Activated CD8-positive, alpha-beta memory T cell treated with anti-CD3 and anti-CD28 coated beads, Interleukin-2, amount 10 ng/mL, durations not matched to agents 7 days and 5 days (primary cell): ENCODE measurements at regions not wholly inside any gene's neighbourhood (a gene's known extent, or its start where the extent isn't known, plus 50 kb on each side); places are given as distances from the start of the nearest gene placed in this dataset.

ENCODE experiments used
- ATAC-seq: fragments of 150-1000 bp; cut with Tn5 transposase; one replicate; pipeline ENCODE4 v1.10.0; 2021; ENCODE audit warnings: moderate library complexity
- CTCF ChIA-PET: fragments of 350-600 bp; sonication (Branson Sonifier 250); formaldehyde crosslinking; loops from one replicate; lab custom pipeline; 2021; ENCODE audit warnings: antibody characterized with exemption; lab: Charles Lee
- DNase-seq: peaks from one replicate; pipeline ENCODE4 v3.0.0-alpha.2; 2020
- H3K27ac Mint-ChIP-seq: one replicate; pipeline ENCODE4 v1.8.0; 2021; ENCODE audit warnings: mild to moderate bottlenecking, mixed read lengths
- H3K27me3 Mint-ChIP-seq: one replicate; pipeline ENCODE4 v1.8.0; 2021; ENCODE audit warnings: mixed read lengths
- H3K36me3 Mint-ChIP-seq: one replicate; pipeline ENCODE4 v1.8.0; 2021; ENCODE audit warnings: mild to moderate bottlenecking, mixed read lengths
- H3K4me1 Mint-ChIP-seq: one replicate; pipeline ENCODE4 v1.8.0; 2021; ENCODE audit warnings: mixed read lengths
- H3K4me3 Mint-ChIP-seq: one replicate; pipeline ENCODE4 v1.8.0; 2021; ENCODE audit warnings: mild to moderate bottlenecking, moderate library complexity, mixed read lengths
- H3K9me3 Mint-ChIP-seq: one replicate; pipeline ENCODE4 v1.8.0; 2022; ENCODE audit warnings: low read depth, mixed read lengths

- no peak for DNase-seq
- Mint-ChIP-seq H3K9me3 (no peaks in the 10 kb centered on the region), H3K27me3 (peaks cover 3% of the 10 kb centered on the region), H3K36me3 (no peaks in the 10 kb centered on the region), H3K27ac (no peak overlapping the region), H3K4me3 (no peak overlapping the region), H3K4me1 (no peaks in the 10 kb centered on the region)
- no peak for ATAC-seq
- CTCF ChIA-PET = no interaction called here
Observed at GRCh38 chr3:159796744-159797143, 191.9 kb upstream of the IL12A start.

- Mint-ChIP-seq H3K27ac (no peak overlapping the region), H3K9me3 (no peaks in the 10 kb centered on the region), H3K4me3 (no peak overlapping the region), H3K36me3 (no peaks in the 10 kb centered on the region), H3K27me3 (peaks cover 9% of the 10 kb centered on the region), H3K4me1 (no peaks in the 10 kb centered on the region)
- DNase-seq = no peak
- no peak for ATAC-seq
- CTCF ChIA-PET = interaction anchor here (0.7 kb wide), 1 partner anchor 1145 kb away, joined by 3 read pairs; no protein-coding TSS in a partner anchor
Observed at GRCh38 chr3:159797771-159798170, 190.9 kb upstream of the IL12A start.

GRCh38 chr3:159798951-159799350 lies 189.7 kb upstream of the IL12A start:
- Mint-ChIP-seq H3K9me3 (no peaks in the 10 kb centered on the region), H3K36me3 (no peaks in the 10 kb centered on the region), H3K4me3 (no peak overlapping the region), H3K27me3 (peaks cover 13% of the 10 kb centered on the region), H3K27ac (no peak overlapping the region), H3K4me1 (no peaks in the 10 kb centered on the region)
- CTCF ChIA-PET = no interaction called here
- no peak for ATAC-seq
- no peak for DNase-seq

GRCh38 chr3:159800434-159801155 lies 188.0 kb upstream of the IL12A start:
- Mint-ChIP-seq H3K9me3 (no peaks in the 10 kb centered on the region), H3K4me1 (no peaks in the 10 kb centered on the region), H3K36me3 (no peaks in the 10 kb centered on the region), H3K4me3 (no peak overlapping the region), H3K27ac (no peak overlapping the region), H3K27me3 (peaks cover 15% of the 10 kb centered on the region)
- ATAC-seq (no peak), DNase-seq (no peak)
- CTCF ChIA-PET = no interaction called here

- ATAC-seq (no peak), DNase-seq (no peak)
- Mint-ChIP-seq H3K27me3 (peaks cover 13% of the 10 kb centered on the region), H3K4me3 (no peak overlapping the region), H3K9me3 (no peaks in the 10 kb centered on the region), H3K36me3 (no peaks in the 10 kb centered on the region), H3K4me1 (no peaks in the 10 kb centered on the region), H3K27ac (no peak overlapping the region)
- CTCF ChIA-PET = no interaction called here
Observed at GRCh38 chr3:159802864-159803263, 185.8 kb upstream of the IL12A start.

GRCh38 chr3:159803459-159803858 lies 185.2 kb upstream of the IL12A start:
- CTCF ChIA-PET = interaction anchor here (1.1 kb wide), 1 partner anchor 539 kb away, joined by 3 read pairs; no protein-coding TSS in a partner anchor
- no peaks in the 10 kb centered on the region for H3K4me1 Mint-ChIP-seq
- ATAC-seq = no peak
- H3K27me3 Mint-ChIP-seq = peaks cover 13% of the 10 kb centered on the region
- no peak for DNase-seq
- no peaks in the 10 kb centered on the region for H3K9me3 Mint-ChIP-seq
- H3K27ac Mint-ChIP-seq = no peak overlapping the region
- H3K4me3 Mint-ChIP-seq = no peak overlapping the region
- H3K36me3 Mint-ChIP-seq = no peaks in the 10 kb centered on the region

- H3K27ac Mint-ChIP-seq = no peak overlapping the region
- ATAC-seq (peak; percentile 68), DNase-seq (peak; percentile 54)
- H3K9me3 Mint-ChIP-seq = no peaks in the 10 kb centered on the region
- no peak overlapping the region for H3K4me3 Mint-ChIP-seq
- H3K27me3 Mint-ChIP-seq = peaks cover 13% of the 10 kb centered on the region
- no peaks in the 10 kb centered on the region for H3K36me3 Mint-ChIP-seq
- H3K4me1 Mint-ChIP-seq = no peaks in the 10 kb centered on the region
- CTCF ChIA-PET = interaction anchor here (0.8 to 1.5 kb wide), 3 partner anchors 10 to 544 kb away, joined by 3 to 6 read pairs (median 4); no protein-coding TSS in a partner anchor
Observed at GRCh38 chr3:159804726-159805410, 183.8 kb upstream of the IL12A start.

- CTCF ChIA-PET = interaction anchor here (0.8 to 1.5 kb wide), 5 partner anchors 9 to 545 kb away, joined by 3 to 6 read pairs (median 4); no protein-coding TSS in a partner anchor
Observed at GRCh38 chr3:159805411-159805772, 183.2 kb upstream of the IL12A start.

GRCh38 chr3:159806412-159806811 lies 182.2 kb upstream of the IL12A start:
- no peaks in the 10 kb centered on the region for H3K9me3 Mint-ChIP-seq
- no peaks in the 10 kb centered on the region for H3K36me3 Mint-ChIP-seq
- no peak overlapping the region for H3K4me3 Mint-ChIP-seq
- peaks cover 13% of the 10 kb centered on the region for H3K27me3 Mint-ChIP-seq
- CTCF ChIA-PET = interaction anchor here (0.7 to 0.9 kb wide), 3 partner anchors 413 to 542 kb away, joined by 3 to 4 read pairs (median 4); no protein-coding TSS in a partner anchor
- no peak for ATAC-seq
- DNase-seq = no peak
- H3K27ac Mint-ChIP-seq = no peak overlapping the region
- no peaks in the 10 kb centered on the region for H3K4me1 Mint-ChIP-seq

More at GRCh38 chr3:159805411-159805772, 183.2 kb upstream of the IL12A start:
- no peaks in the 10 kb centered on the region for H3K9me3 Mint-ChIP-seq
- no peak for DNase-seq
- H3K4me3 Mint-ChIP-seq = no peak overlapping the region
- H3K27ac Mint-ChIP-seq = no peak overlapping the region
- H3K36me3 Mint-ChIP-seq = no peaks in the 10 kb centered on the region
- no peaks in the 10 kb centered on the region for H3K4me1 Mint-ChIP-seq
- no peak for ATAC-seq
- peaks cover 13% of the 10 kb centered on the region for H3K27me3 Mint-ChIP-seq

GRCh38 chr3:159807137-159808040 lies 181.2 kb upstream of the IL12A start:
- Mint-ChIP-seq H3K9me3 (no peaks in the 10 kb centered on the region), H3K4me3 (no peak overlapping the region), H3K27me3 (peaks cover 10% of the 10 kb centered on the region), H3K4me1 (no peaks in the 10 kb centered on the region), H3K27ac (no peak overlapping the region), H3K36me3 (no peaks in the 10 kb centered on the region)
- DNase-seq (no peak), ATAC-seq (no peak)
- CTCF ChIA-PET = interaction anchor here (1.4 kb wide), 1 partner anchor 19 kb away, joined by 3 read pairs; no protein-coding TSS in a partner anchor

- no peaks in the 10 kb centered on the region for H3K9me3 Mint-ChIP-seq
- no peaks in the 10 kb centered on the region for H3K36me3 Mint-ChIP-seq
- CTCF ChIA-PET = interaction anchor here (0.8 kb wide), 1 partner anchor 9 kb away, joined by 3 read pairs; no protein-coding TSS in a partner anchor
- no peak overlapping the region for H3K27ac Mint-ChIP-seq
- no peaks in the 10 kb centered on the region for H3K4me1 Mint-ChIP-seq
- DNase-seq = no peak
- H3K27me3 Mint-ChIP-seq = peaks cover 3% of the 10 kb centered on the region
- no peak overlapping the region for H3K4me3 Mint-ChIP-seq
- no peak for ATAC-seq
Observed at GRCh38 chr3:159813822-159814531, 174.7 kb upstream of the IL12A start.

GRCh38 chr3:159816512-159816911 lies 172.1 kb upstream of the IL12A start:
- Mint-ChIP-seq H3K4me3 (no peak overlapping the region), H3K36me3 (no peaks in the 10 kb centered on the region), H3K27ac (no peak overlapping the region), H3K9me3 (no peaks in the 10 kb centered on the region), H3K27me3 (peaks cover 3% of the 10 kb centered on the region), H3K4me1 (no peaks in the 10 kb centered on the region)
- no peak for ATAC-seq
- CTCF ChIA-PET = no interaction called here
- DNase-seq = no peak
